Small intestine (tissue), 7 donors: ENCODE measurements at regions not wholly inside any gene's neighbourhood (a gene's known extent, or its start where the extent isn't known, plus 50 kb on each side); places are given as distances from the start of the nearest gene placed in this dataset.
"Not testable (repeated sequence)": the region's sequence is repeated elsewhere in the genome, so short reads cannot be mapped to it uniquely, and the experiment has no call there.

Source experiments
- DNase-seq, 2 donors: peaks; one replicate each; pipeline versions ENCODE4 v3.0.0 to v3.0.0-alpha.2; 2013
- FAIRE-seq: peaks from 2 replicates; lab custom pipeline; 2012; peaks lifted over from hg19 to GRCh38; lab: Jason Lieb, UNC
- H3K27ac ChIP-seq, 3 donors: one replicate each; pipeline ENCODE4 v1.5.1; 2013; ENCODE audit warnings: low read length in 2 of 3, mild to moderate bottlenecking in 2 of 3, control low read depth in 1 of 3, inconsistent platforms in 1 of 3, low read depth in 1 of 3, moderate library complexity in 1 of 3
- H3K27me3 ChIP-seq, 3 donors: one replicate each; pipeline ENCODE4 v1.6.1; 2013; ENCODE audit warnings: low read length in 3 of 3, inconsistent platforms in 1 of 3; ENCODE audit not compliant: control insufficient read depth in 3 of 3, insufficient read depth in 3 of 3
- H3K36me3 ChIP-seq, 3 donors: one replicate each; pipeline ENCODE4 v1.6.1; 2013; ENCODE audit warnings: low read length in 3 of 3, inconsistent platforms in 1 of 3, low read depth in 1 of 3, mild to moderate bottlenecking in 1 of 3, moderate library complexity in 1 of 3; ENCODE audit not compliant: control insufficient read depth in 3 of 3, insufficient read depth in 2 of 3
- H3K4me1 ChIP-seq, 3 donors: one replicate each; pipeline ENCODE4 v1.6.1; 2013; ENCODE audit warnings: low read length in 2 of 3, inconsistent platforms in 1 of 3, low read depth in 1 of 3, mild to moderate bottlenecking in 1 of 3, moderate library complexity in 1 of 3; ENCODE audit not compliant: control insufficient read depth in 3 of 3, insufficient read depth in 2 of 3
- H3K4me3 ChIP-seq, 3 donors: one replicate each; pipeline ENCODE4 v1.5.1; 2013; ENCODE audit warnings: low read length in 3 of 3, control low read depth in 1 of 3, inconsistent platforms in 1 of 3, low read depth in 1 of 3, mild to moderate bottlenecking in 1 of 3, moderate library complexity in 1 of 3
- H3K9me3 ChIP-seq, 2 donors: one replicate each; pipeline ENCODE4 v1.6.1; 2013; ENCODE audit warnings: low read depth in 1 of 2, low read length in 1 of 2; ENCODE audit not compliant: control insufficient read depth in 2 of 2, insufficient read depth in 1 of 2
- WGBS, 3 donors: extraction: QIAGEN DNeasy Blood & Tissue Kit; methylation state at CpG; one replicate each; pipeline ENCODE4 v1.1.7; 2013; 5-methylcytosine and 5-hydroxymethylcytosine counted together
- donor health status: healthy with polysubstance abuse.
- donor health status: control.
- donor health status: control.
- donor health status: Bipolar disorder and iron deficiency.
- donor health status: healthy.

DNA sequence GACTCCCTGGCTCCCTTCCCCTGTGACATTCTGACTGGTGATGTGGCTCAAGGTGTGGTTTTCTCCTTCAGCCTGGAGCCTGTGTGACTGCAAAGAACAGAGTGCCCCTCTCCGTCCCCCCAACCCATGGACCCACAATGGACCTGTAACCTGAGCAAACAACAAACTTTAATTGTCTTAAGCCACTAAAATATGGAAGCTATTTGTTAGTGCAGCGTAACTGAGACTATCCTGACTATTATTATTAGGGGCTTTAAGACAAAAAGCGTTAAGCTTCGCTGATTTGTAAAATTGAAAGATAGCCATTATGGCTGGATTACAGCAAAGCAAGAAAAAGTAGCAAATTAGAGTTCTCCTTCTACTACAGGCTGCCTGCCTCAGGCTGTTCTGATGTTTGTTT, 426.9 kb downstream of the STK39 start:
- DNase-seq (no peak), FAIRE-seq (no peak)
- Histone ChIP-seq H3K36me3 (no peaks in the 10 kb centered on the region), H3K9me3 (peaks cover 0 to 2% of the 10 kb centered on the region in 2 donors), H3K27me3 (no peaks in the 10 kb centered on the region), H3K4me3 (no peak overlapping the region), H3K27ac (no peak overlapping the region), H3K4me1 (no peaks in the 10 kb centered on the region)
- WGBS, 3 donors: 80 to 89% (median 85%) methylated on average over 4 of the region's 4 CpGs

DNA sequence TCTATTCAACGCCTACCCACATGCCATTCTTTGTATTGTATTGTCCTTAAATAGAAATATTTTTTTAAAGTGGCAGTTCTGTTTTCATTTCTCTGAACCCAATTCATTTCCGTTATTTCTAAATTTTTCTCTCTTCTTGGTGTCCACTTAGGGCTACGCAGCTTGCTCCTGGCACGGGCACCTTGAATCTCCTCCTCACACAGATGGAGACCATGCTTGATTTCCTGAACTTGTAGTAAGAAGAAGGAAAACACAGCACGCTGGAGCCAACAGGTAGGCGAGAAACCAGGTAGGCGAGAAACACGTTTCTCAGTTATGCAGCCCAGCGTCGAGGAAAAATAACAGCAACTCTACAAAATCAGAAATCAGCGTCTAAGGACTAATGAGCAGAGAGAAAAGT, 428.9 kb downstream of the STK39 start:
- DNase-seq (no peak), FAIRE-seq (no peak)

DNA sequence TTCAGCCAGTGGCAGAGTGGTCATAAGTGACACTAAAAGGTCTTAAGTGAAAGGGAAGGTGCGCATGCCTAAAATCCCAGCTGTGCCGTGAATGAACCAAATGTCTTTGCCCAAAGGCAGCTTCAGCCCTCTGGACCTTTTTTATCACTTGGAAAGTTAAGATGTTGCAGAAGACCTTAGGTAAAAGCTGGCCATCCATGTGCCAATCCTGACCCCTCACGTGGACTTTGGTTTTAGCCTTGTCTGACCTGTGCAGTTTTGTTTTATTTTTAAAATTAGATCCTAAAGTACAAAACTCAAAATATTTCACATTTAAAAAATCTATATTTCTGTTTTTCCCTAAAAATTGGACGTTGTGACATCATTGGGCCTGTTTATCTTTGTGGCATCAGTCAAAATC, 429.5 kb downstream of the STK39 start:
- Histone ChIP-seq H3K27me3 (no peaks in the 10 kb centered on the region), H3K36me3 (no peaks in the 10 kb centered on the region), H3K4me3 (no peak overlapping the region), H3K9me3 (peaks cover 0 to 2% of the 10 kb centered on the region in 2 donors), H3K4me1 (no peaks in the 10 kb centered on the region), H3K27ac (no peak overlapping the region)
- WGBS, 3 donors: 67 to 91% (median 88%) methylated on average over 4 of the region's 4 CpGs
- FAIRE-seq: no peak
- no peak for DNase-seq

More for the DNA sequence above, 428.9 kb downstream of the STK39 start:
- H3K4me3 ChIP-seq: no peak overlapping the region
- H3K36me3 ChIP-seq: no peaks in the 10 kb centered on the region
- H3K27me3 ChIP-seq: no peaks in the 10 kb centered on the region
- 82 to 94% (median 93%) methylated on average over 11 of the region's 11 CpGs for WGBS, 3 donors
- peaks cover 0 to 2% of the 10 kb centered on the region in 2 donors for H3K9me3 ChIP-seq
- H3K27ac ChIP-seq: no peak overlapping the region
- no peaks in the 10 kb centered on the region for H3K4me1 ChIP-seq

DNA sequence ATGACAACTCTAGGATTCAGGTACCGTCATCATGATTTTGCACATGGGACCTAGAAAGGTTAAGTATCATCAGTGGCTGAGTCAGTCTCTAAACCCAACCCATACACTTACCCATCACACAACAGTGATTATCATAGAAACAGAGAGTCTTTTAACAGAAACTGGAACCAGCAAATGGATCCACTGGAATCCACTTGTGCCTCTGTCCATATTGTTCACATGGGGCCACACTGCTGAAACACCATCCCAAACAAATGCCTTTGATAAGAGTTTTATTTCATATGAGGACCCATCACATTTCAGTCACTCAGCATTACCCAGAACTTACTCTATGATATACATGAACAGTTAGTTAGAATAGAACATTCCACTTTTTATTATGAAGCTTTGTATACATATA, 430.0 kb downstream of the STK39 start:
- Histone ChIP-seq H3K4me3 (no peak overlapping the region), H3K4me1 (no peaks in the 10 kb centered on the region), H3K27me3 (no peaks in the 10 kb centered on the region), H3K36me3 (no peaks in the 10 kb centered on the region), H3K9me3 (peaks cover 0 to 2% of the 10 kb centered on the region in 2 donors), H3K27ac (no peak overlapping the region)
- no peak for DNase-seq
- no peak for FAIRE-seq
- 45 to 100% (median 96%) methylated on average over 1 of the region's 1 CpG for WGBS, 3 donors

DNA sequence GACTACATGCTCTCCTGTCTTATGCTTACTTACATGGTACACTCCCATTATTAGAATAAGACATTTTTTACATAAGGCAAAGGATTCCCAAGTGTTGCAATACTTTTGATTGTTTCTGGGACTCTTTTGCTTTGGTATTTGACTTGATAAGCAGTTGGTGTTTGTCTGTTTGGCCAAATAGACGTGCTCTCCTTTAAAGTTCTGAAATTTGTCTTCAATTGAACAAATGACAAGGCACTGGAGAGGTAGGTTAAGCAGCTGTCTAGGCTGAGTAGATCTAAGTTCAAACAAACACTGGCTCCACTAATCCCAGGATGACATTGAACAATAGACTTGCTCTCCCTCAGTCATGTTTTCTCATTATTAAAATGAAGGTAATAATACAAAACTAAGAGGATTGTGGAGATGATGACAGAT, 430.5 kb downstream of the STK39 start:
- no peak for DNase-seq
- peaks cover 0 to 2% of the 10 kb centered on the region in 2 donors for H3K9me3 ChIP-seq
- no peaks in the 10 kb centered on the region for H3K27me3 ChIP-seq
- H3K36me3 ChIP-seq: no peaks in the 10 kb centered on the region
- WGBS, 3 donors: 45 to 57% (median 52%) methylated on average over 1 of the region's 1 CpG
- H3K4me3 ChIP-seq: no peak overlapping the region
- no peaks in the 10 kb centered on the region for H3K4me1 ChIP-seq
- FAIRE-seq: no peak
- no peak overlapping the region for H3K27ac ChIP-seq

DNA sequence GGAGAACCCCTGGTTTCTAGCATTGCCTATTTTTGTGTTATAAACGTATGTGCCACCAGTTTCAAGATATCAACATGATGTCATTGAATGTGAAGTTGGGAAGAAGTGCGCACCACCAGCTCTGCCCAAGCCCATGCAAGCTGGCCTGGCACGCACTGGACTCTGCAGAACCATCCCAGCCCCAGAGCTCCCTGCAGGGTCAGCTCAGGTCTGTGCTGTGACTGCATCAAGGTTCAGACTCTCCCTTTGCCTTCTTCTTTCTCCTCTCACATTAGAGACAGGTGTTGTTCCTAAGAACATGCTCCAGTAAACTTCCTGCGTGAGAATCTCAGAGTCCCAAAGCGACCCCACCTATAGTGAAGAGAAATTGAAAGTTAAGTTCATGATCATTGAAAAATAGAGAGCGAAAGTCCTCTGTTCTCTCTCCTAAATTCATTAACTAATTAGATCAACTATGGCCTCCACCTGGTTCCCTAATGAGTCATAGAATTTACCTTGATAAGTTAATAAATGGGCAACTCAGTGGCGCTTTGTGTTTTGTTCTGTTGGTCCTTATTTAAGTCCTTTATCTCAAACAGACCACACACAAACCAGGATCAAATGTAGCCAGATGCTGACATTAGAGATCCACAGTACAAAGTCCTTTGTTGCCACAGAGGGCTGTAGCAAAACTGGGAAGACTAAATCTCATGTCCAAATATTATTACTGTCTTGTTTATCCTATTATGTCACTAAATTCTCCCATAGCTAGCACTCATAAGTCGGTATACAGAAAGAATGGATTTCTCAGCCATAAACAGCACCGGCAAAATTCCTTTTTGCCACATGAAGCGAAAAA, 432.3 kb downstream of the STK39 start:
- FAIRE-seq: no peak
- Histone ChIP-seq H3K9me3 (no peaks in the 10 kb centered on the region), H3K27me3 (no peaks in the 10 kb centered on the region), H3K27ac (no peak overlapping the region), H3K36me3 (no peaks in the 10 kb centered on the region), H3K4me3 (no peak overlapping the region), H3K4me1 (no peaks in the 10 kb centered on the region)
- DNase-seq: peak; percentile 36 to 59
- WGBS, 3 donors: 26 to 57% (median 48%) methylated on average over 10 of the region's 10 CpGs

DNA sequence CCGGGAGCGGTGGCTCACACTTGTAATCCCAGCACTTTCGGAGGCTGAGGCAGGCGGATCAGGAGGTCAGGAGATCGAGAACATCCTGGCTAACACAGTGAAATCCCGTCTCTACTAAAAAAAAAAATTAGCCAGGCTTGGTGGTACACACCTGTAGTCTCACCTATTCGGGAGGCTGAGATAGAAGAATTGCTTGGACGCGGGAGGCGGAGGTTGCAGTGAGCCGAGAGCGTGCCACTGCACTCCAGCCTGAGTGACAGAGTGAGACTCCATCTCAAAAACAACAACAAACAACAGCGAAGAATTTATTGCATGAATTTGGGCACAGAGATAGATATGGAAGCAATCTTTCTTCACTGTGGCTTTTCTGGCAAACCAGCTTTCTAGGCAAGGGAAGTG, 432.9 kb downstream of the STK39 start:
- FAIRE-seq, H3K36me3 ChIP-seq, H3K27me3 ChIP-seq, H3K27ac ChIP-seq, H3K4me1 ChIP-seq, H3K9me3 ChIP-seq, H3K4me3 ChIP-seq, DNase-seq: not testable (repeated sequence)
- WGBS, 3 donors: 93 to 96% (median 93%) methylated on average over 13 of the region's 13 CpGs

DNA sequence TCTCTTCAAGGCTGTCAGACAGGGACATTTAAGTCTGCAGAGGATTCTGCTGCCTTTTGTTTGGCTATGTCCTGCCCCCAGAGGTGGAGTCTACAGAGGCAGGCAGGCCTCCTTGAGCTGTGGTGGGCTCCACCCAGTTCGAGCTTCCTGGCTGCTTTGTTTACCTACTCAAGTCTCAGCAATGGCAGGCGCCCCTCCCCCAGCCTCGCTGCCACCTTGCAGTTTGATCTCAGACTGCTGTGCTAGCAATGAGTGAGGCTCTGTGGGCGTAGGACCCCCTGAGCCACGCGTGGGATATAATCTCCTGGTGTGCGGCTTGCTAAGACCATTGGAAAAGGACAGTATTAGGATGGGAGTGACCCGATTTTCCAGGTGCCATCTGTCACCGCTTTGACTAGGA, 437.6 kb downstream of the STK39 start:
- not testable (repeated sequence) for H3K36me3 ChIP-seq, H3K27ac ChIP-seq, H3K4me3 ChIP-seq, H3K27me3 ChIP-seq, H3K4me1 ChIP-seq, H3K9me3 ChIP-seq, FAIRE-seq, DNase-seq
- 77 to 91% (median 86%) methylated on average over 6 to 9 of the region's 9 CpGs for WGBS, 3 donors
